K562 (cell line): ENCODE measurements at regions not wholly inside any gene's neighbourhood (a gene's known extent, or its start where the extent isn't known, plus 50 kb on each side); places are given as distances from the start of the nearest gene placed in this dataset.

Experiments
- ATAC-seq: fragments of 200-7000 bp; cut with Tn5 transposase; 3 replicates; pipeline ENCODE4 v1.9.1; 2020; ENCODE audit warnings: moderate library complexity
- BruUV-seq: library from RNA; stranded (reverse); fragments of 400-500 nt; replicated peaks from 2 replicates; lab custom pipeline; 2021; lab: Mats Ljungman, UMichigan
- CTCF ChIA-PET: fragments of 300-600 bp; formaldehyde crosslinking; extraction: SDS; loops from one replicate; lab custom pipeline; 2021; ENCODE audit warnings: low intra/inter-chr PET ratio; lab: Yijun Ruan, JAX
- POLR2A ChIA-PET: fragments of 300-600, 350-650 bp; sonication (Branson Sonifier 250); formaldehyde crosslinking; extraction: SDS; loops from one replicate; lab custom pipeline; 2021; ENCODE audit warnings: antibody characterized with exemption, inconsistent platforms; lab: Yijun Ruan, JAX
- DNase-seq, 4 experiments: peaks; one replicate each; pipeline versions ENCODE4 v3.0.0 to v3.0.0-alpha.2; 2011 to 2018; ENCODE audit warnings: low spot score in 3 of 4, mixed read lengths in 3 of 4; ENCODE audit errors: extremely low read depth in 1 of 4
- FAIRE-seq: peaks from 2 replicates; lab custom pipeline; 2011; peaks lifted over from hg19 to GRCh38; lab: Jason Lieb, UNC
- H2AFZ ChIP-seq: 2 replicates; pipeline ENCODE4 v1.6.0; 2011; ENCODE audit warnings: low read depth, low read length, control low read depth, inconsistent platforms
- H3K27ac ChIP-seq: fragments of 200-600 bp; 3 replicates; pipeline ENCODE4 v1.8.0; 2011; ENCODE audit warnings: low read depth, mild to moderate bottlenecking, control low read depth, inconsistent platforms, low read length, moderate library complexity, mixed read lengths; ENCODE audit errors: extremely low read depth
- H3K27me3 ChIP-seq, 2 experiments: fragments of 300-600 bp in 1 of 2; 2 replicates in 1 of 2; 3 replicates in 1 of 2; pipeline versions ENCODE4 v1.6.0 to v1.8.0; 2011; ENCODE audit warnings: inconsistent platforms in 2 of 2, low read length in 2 of 2, mild to moderate bottlenecking in 1 of 2, mixed read lengths in 1 of 2, moderate library complexity in 1 of 2; ENCODE audit not compliant: control insufficient read depth in 2 of 2, insufficient read depth in 2 of 2
- H3K36me3 ChIP-seq: fragments of 300-600 bp; 3 replicates; pipeline ENCODE4 v1.8.0; 2011; ENCODE audit warnings: mild to moderate bottlenecking, low read length, inconsistent platforms; ENCODE audit not compliant: control insufficient read depth, insufficient read depth
- H3K4me1 ChIP-seq, 2 experiments: fragments of 200-600 bp in 1 of 2; replicated peaks in 1 of 2; 2 replicates in 1 of 2; 3 replicates in 1 of 2; pipeline versions ENCODE4 v1.5.1 to v1.8.0; 2011; ENCODE audit warnings: inconsistent platforms in 2 of 2, low read length in 2 of 2, mild to moderate bottlenecking in 1 of 2, mixed read lengths in 1 of 2, moderate library complexity in 1 of 2; ENCODE audit not compliant: control insufficient read depth in 2 of 2, insufficient read depth in 2 of 2
- H3K4me2 ChIP-seq: 2 replicates; pipeline ENCODE4 v1.6.1; 2011; ENCODE audit warnings: low read length, control low read depth, inconsistent platforms, mixed read lengths; ENCODE audit not compliant: insufficient read depth
- H3K4me3 ChIP-seq: fragments of 200-600 bp; sonication (generic), shearing (Covaris generic); 2 replicates; pipeline ENCODE4 v1.5.1; 2016; ENCODE audit warnings: control low read depth, inconsistent platforms
- H3K79me2 ChIP-seq: fragments of 200-600 bp; 3 replicates; pipeline ENCODE4 v1.8.0; 2011; ENCODE audit warnings: low read length, inconsistent platforms; ENCODE audit not compliant: control insufficient read depth, insufficient read depth
- H3K9ac ChIP-seq, 2 experiments: 2 replicates each; pipeline versions ENCODE4 v1.6.0 to v1.6.1; 2011; ENCODE audit warnings: low read depth in 2 of 2, low read length in 2 of 2, control low read depth in 1 of 2, inconsistent platforms in 1 of 2, mild to moderate bottlenecking in 1 of 2, mixed read lengths in 1 of 2; ENCODE audit not compliant: insufficient read depth in 1 of 2
- H3K9me1 ChIP-seq: one replicate; pipeline ENCODE4 v1.6.0; 2011; ENCODE audit warnings: inconsistent platforms, mild to moderate bottlenecking, low read length, moderate library complexity; ENCODE audit not compliant: control insufficient read depth, insufficient read depth
- H3K9me3 ChIP-seq: replicated peaks from 2 replicates; pipeline ENCODE4 v1.5.1; 2011; ENCODE audit warnings: low read depth, low read length, inconsistent platforms; ENCODE audit not compliant: control insufficient read depth, insufficient read depth
- H4K20me1 ChIP-seq: replicated peaks from 2 replicates; pipeline ENCODE4 v1.6.1; 2011; ENCODE audit warnings: low read length, inconsistent platforms, mixed read lengths; ENCODE audit not compliant: control insufficient read depth, insufficient read depth
- CHD4 ChIP-seq: fragments of 200-600 bp; sonication (generic); IDR thresholded peaks from 3 replicates; pipeline ENCODE4 v1.6.1; 2012; ENCODE audit warnings: low read depth, mild to moderate bottlenecking, mixed read lengths, low read length, inconsistent platforms; ENCODE audit not compliant: insufficient read depth, insufficient replicate concordance, poor library complexity, severe bottlenecking
- MCM7 ChIP-seq, 2 experiments: fragments of 450-650 bp; IDR thresholded peaks; 2 replicates each; pipeline ENCODE4 v1.6.1; 2016 to 2018
- STAG1 ChIP-seq: sonication (generic); formaldehyde crosslinking; IDR thresholded peaks from 2 replicates; pipeline ENCODE4 v1.5.0; 2020; ENCODE audit warnings: missing genetic modification reagents, borderline replicate concordance
- TBP ChIP-seq: optimal IDR thresholded peaks from 2 replicates; pipeline ENCODE3; 2011; ENCODE audit warnings: low read depth, low read length, improper control_type of control experiment
- THAP7 ChIP-seq: fragments of 250-450 bp; sonication (Bioruptor Pico); IDR thresholded peaks from 2 replicates; pipeline ENCODE4 v1.5.0; 2021
- WGBS: fragments of 100-300 bp; shearing (Covaris generic); methylation state at CpG from one replicate; pipeline ENCODE4 v1.1.6; 2016; ENCODE audit warnings: low coverage, mixed read lengths; ENCODE audit not compliant: insufficient coverage; ENCODE audit errors: missing lambda C conversion rate; 5-methylcytosine and 5-hydroxymethylcytosine counted together
- in situ Hi-C: fragments of 300-500 bp; cut with MboI; formaldehyde crosslinking; loops from 4 replicates; pipeline ENCODE4 v1.15.0; 2018; ENCODE audit warnings: inconsistent platforms, mixed read lengths
- intact Hi-C: fragments of 100-400 bp; cut with micrococcal nuclease; formaldehyde crosslinking; loops from 2 replicates; pipeline ENCODE4 v1.14.2; 2022

- no peak for TF ChIP-seq THAP7 (CRISPR knock-in tag)
- no peak for TF ChIP-seq MCM7 (IDR thresholded peaks at IDR 0.05)
Observed at GRCh38 chr14:86402545-86402944, 872.6 kb downstream of the FLRT2 start (continued).

- Histone ChIP-seq H4K20me1 (no peaks in the 10 kb centered on the region), H3K4me2 (no peak overlapping the region), H3K27ac (no peak overlapping the region), H3K27me3 (no peaks in the 10 kb centered on the region), H3K36me3 (no peaks in the 10 kb centered on the region), H2AFZ (no peak overlapping the region), H3K9me3 (no peaks in the 10 kb centered on the region), H3K9ac (no peak overlapping the region), H3K4me3 (no peak overlapping the region), H3K9me1 (no peaks in the 10 kb centered on the region), H3K4me1 (no peaks in the 10 kb centered on the region), H3K79me2 (no peaks in the 10 kb centered on the region)
- FAIRE-seq (no peak), ATAC-seq (no peak), DNase-seq (no peak)
- WGBS, result 4% methylated on average over 4 of the region's 6 CpGs
- CTCF ChIA-PET, result no interaction called here
- intact Hi-C loops (no loop called here), in situ Hi-C loops (no loop called here)
- POLR2A ChIA-PET, result no interaction called here
- TF ChIP-seq TBP (no peak), CHD4 (no peak)
- BruUV-seq, result no TSS peak
Observed at GRCh38 chr14:86391085-86391484, 861.1 kb downstream of the FLRT2 start.

GRCh38 chr14:86388216-86388615, 858.3 kb downstream of the FLRT2 start:
- H2AFZ ChIP-seq, result no peak overlapping the region
- H3K9ac ChIP-seq, result no peak overlapping the region
- no peaks in the 10 kb centered on the region for H3K27me3 ChIP-seq
- POLR2A ChIA-PET, result no interaction called here
- H3K4me2 ChIP-seq, result no peak overlapping the region
- no peaks in the 10 kb centered on the region for H4K20me1 ChIP-seq
- H3K9me1 ChIP-seq, result no peaks in the 10 kb centered on the region
- H3K36me3 ChIP-seq, result no peaks in the 10 kb centered on the region
- H3K4me1 ChIP-seq, result no peaks in the 10 kb centered on the region
- FAIRE-seq (no peak), DNase-seq (no peak), ATAC-seq (no peak)
- no peaks in the 10 kb centered on the region for H3K79me2 ChIP-seq
- 0% methylated on average over 3 of the region's 3 CpGs for WGBS
- no peak overlapping the region for H3K27ac ChIP-seq
- H3K9me3 ChIP-seq, result no peaks in the 10 kb centered on the region
- no peak for TF ChIP-seq STAG1 (CRISPR knock-in tag)
- CTCF ChIA-PET, result no interaction called here
- BruUV-seq, result no TSS peak
- H3K4me3 ChIP-seq, result no peak overlapping the region
- in situ Hi-C loops (no loop called here), intact Hi-C loops (no loop called here)
